ENCODE measurements at regions not wholly inside any gene's neighbourhood (a gene's known extent, or its start where the extent isn't known, plus 50 kb on each side); places are given as distances from the start of the nearest gene placed in this dataset.

DNA sequence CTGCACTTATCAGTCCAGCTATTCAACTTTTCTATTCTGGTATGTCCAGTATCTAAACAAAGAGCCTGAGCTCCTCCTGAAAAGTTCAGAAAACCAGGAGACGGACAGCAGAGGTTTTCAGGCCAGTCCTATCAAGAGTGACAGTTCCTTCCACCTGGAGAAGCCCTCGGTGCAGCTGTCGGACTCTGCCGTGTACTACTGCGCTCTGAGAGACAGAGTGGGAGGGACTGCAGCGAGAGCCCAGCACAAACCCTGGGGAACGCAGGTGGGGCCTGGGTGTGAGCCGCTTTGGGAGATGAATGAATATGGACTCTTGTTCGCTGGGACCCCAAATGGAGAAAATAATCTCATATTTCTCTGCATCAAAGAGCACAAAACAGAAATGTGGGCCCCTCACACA is 329.8 kb upstream of the OR4E1 start:
- Histone ChIP-seq H3K9me3 (peaks cover 0 to 9% (median 0%) of the 10 kb centered on the region in 3 donors), H3K36me3 (no peaks in the 10 kb centered on the region), H3K4me3 (no peak overlapping the region), H3K27me3 (no peaks in the 10 kb centered on the region), H3K27ac (no peak overlapping the region), H3K4me1 (no peaks in the 10 kb centered on the region)
- DNase-seq, result no peak
- intact Hi-C loops (cut with DNase I; ENCODE audit: low total_unique reads), result no loop called here
- TF ChIP-seq, protein P1, sequence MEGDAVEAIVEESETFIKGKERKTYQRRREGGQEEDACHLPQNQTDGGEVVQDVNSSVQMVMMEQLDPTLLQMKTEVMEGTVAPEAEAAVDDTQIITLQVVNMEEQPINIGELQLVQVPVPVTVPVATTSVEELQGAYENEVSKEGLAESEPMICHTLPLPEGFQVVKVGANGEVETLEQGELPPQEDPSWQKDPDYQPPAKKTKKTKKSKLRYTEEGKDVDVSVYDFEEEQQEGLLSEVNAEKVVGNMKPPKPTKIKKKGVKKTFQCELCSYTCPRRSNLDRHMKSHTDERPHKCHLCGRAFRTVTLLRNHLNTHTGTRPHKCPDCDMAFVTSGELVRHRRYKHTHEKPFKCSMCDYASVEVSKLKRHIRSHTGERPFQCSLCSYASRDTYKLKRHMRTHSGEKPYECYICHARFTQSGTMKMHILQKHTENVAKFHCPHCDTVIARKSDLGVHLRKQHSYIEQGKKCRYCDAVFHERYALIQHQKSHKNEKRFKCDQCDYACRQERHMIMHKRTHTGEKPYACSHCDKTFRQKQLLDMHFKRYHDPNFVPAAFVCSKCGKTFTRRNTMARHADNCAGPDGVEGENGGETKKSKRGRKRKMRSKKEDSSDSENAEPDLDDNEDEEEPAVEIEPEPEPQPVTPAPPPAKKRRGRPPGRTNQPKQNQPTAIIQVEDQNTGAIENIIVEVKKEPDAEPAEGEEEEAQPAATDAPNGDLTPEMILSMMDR (IDR thresholded peaks at IDR 0.05), result no peak

DNA sequence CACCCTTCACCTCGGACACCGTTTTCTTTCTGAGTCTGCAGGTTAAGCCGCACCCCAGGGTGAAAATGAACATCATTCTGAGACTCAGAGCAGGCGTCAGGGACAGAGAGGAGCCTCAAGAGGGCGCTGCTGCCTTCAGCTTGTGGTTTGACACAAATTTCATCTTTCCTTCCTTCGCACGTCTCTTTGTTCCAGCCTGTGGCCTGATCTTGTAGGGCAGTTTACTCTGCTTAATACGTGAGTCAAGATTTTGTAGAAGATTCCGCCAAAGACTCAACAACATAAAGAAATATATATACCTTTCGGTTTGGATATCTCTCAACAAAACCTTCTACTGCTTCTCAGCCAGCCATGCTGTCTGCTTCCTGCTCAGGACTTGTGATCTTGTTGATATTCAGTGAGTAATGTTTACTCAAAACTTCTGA is 329.3 kb upstream of the OR4E1 start:
- no peak overlapping the region for H3K27ac ChIP-seq
- intact Hi-C loops (cut with DNase I; ENCODE audit: low total_unique reads), result no loop called here

DNA sequence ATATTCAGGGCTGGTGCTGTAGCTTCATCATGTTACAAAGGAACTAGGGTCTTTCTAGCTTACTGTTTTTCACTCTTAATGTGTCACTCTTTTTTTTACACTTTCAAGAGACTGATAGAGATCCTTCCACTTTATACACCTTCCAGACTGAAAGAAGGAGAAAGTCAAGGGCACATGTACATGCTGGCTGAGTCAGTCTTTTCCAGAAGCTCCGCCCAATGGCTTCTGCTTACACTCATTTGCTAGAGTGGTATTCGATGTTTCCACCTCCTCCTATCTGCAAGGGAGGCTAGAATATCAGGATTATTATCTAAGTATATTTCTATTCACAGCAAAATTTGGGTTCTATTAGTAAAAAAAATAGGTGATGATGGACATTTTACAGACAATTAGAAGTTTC is 325.8 kb upstream of the OR4E1 start:
- no peaks in the 10 kb centered on the region for H3K27me3 ChIP-seq
- no peaks in the 10 kb centered on the region for H3K36me3 ChIP-seq
- H3K9me3 ChIP-seq, result no peaks in the 10 kb centered on the region
- H3K4me1 ChIP-seq, result no peaks in the 10 kb centered on the region
- intact Hi-C loops (cut with DNase I; ENCODE audit: low total_unique reads), result no loop called here
- TF ChIP-seq, protein P1 (IDR thresholded peaks at IDR 0.05), result no peak
- DNase-seq, result no peak
- H3K27ac ChIP-seq, result no peak overlapping the region
- no peak overlapping the region for H3K4me3 ChIP-seq

More for the DNA sequence above, 329.3 kb upstream of the OR4E1 start:
- Histone ChIP-seq H3K27me3 (no peaks in the 10 kb centered on the region), H3K4me3 (no peak overlapping the region), H3K9me3 (peaks cover 0 to 7% (median 0%) of the 10 kb centered on the region in 3 donors), H3K36me3 (no peaks in the 10 kb centered on the region), H3K4me1 (no peaks in the 10 kb centered on the region)
- DNase-seq, result no peak
- TF ChIP-seq, protein P1 (IDR thresholded peaks at IDR 0.05), result no peak

DNA sequence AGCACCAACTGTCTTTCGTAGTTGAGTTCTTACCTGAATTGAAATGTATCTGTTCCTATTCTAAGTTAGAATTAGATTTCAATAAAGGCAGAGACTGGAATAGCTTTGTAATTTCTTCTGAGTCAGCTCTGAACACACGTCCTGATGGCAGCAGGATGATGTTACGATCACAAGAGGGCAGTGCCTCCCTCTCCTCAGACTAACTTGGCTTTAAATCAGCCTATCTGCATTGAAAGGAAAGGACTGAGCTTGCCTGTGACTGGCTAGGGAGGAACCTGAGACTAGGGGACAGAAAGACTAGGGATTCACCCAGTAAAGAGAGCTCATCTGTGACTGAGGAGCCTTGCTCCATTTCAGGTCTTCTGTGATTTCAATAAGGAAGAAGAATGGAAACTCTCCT is 323.7 kb upstream of the OR4E1 start:
- TF ChIP-seq, protein P1 (IDR thresholded peaks at IDR 0.05), result no peak
- intact Hi-C loops (cut with DNase I; ENCODE audit: low total_unique reads), result no loop called here
- no peaks in the 10 kb centered on the region for H3K36me3 ChIP-seq
- no peak overlapping the region for H3K4me3 ChIP-seq
- H3K27ac ChIP-seq, result no peak overlapping the region
- no peaks in the 10 kb centered on the region for H3K4me1 ChIP-seq
- no peak for DNase-seq
- H3K27me3 ChIP-seq, result no peaks in the 10 kb centered on the region
- no peaks in the 10 kb centered on the region for H3K9me3 ChIP-seq

DNA sequence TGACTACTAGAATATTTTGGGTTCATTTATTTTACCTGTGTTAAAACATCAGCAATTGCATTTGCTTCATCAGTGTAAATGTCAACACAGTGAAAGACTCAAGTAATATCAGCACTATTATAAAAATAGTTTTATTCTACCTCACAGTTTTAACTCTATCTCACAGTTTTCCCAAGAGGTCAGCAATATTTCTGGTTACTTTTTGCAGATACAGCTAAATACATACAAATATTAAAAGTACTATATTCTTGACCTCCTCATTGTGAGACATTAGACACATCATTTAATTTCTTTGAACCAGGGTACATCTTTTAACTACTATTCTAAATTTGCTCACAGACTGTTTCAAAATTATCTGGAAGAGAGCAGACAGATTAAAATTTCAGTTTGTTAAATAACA is 321.7 kb upstream of the OR4E1 start:
- no peak for DNase-seq
- Histone ChIP-seq H3K36me3 (no peaks in the 10 kb centered on the region), H3K27me3 (no peaks in the 10 kb centered on the region), H3K9me3 (no peaks in the 10 kb centered on the region), H3K4me1 (no peaks in the 10 kb centered on the region), H3K4me3 (no peak overlapping the region), H3K27ac (no peak overlapping the region)
- intact Hi-C loops (cut with DNase I; ENCODE audit: low total_unique reads), result no loop called here
- TF ChIP-seq, protein P1 (IDR thresholded peaks at IDR 0.05), result no peak

DNA sequence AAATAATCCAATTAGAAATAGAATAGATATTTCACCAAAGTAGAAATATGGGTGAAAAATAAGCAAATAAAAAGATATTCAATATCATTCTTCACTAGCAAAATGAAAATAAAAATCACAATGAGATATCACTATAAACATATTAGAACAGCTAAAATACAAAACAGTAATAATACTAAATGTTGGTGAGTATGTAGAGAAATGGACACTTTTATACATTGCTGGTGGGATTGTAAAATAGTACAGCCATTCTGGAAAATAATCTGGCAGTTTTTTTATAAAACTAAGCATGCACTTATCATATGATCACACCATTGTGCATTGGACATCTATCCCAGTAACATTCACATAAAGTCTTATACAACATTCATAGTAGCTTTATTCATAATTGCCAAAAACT is 320.2 kb upstream of the OR4E1 start:
- Histone ChIP-seq H3K9me3 (no peaks in the 10 kb centered on the region), H3K4me3 (no peak overlapping the region), H3K27ac (no peak overlapping the region), H3K4me1 (no peaks in the 10 kb centered on the region), H3K27me3 (no peaks in the 10 kb centered on the region), H3K36me3 (no peaks in the 10 kb centered on the region)
- intact Hi-C loops (cut with DNase I; ENCODE audit: low total_unique reads), result no loop called here
- TF ChIP-seq, protein P1 (IDR thresholded peaks at IDR 0.05), result no peak
- no peak for DNase-seq
